ENCODE measurements at regions not wholly inside any gene's neighbourhood (a gene's known extent, or its start where the extent isn't known, plus 50 kb on each side); places are given as distances from the start of the nearest gene placed in this dataset.

DNA sequence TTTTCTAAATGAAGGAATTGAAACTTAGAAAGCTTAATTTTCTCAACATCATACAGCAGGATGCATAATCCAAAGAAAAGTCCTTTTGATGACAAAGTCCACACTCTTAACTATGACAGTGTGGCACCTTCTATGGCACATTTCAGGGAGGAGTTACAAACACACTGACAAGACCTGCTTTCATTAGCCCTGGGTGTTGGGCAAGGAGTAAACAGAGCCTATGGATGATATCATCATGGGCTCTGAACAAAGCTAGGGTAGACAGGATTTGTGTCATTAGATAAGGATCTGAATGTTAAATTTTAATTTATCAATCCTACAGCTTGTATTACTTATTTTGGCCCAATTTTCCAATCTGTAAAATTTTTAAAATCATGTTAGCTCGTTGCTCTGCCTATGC, 62.6 kb upstream of the DENND1B start:
- Histone ChIP-seq H3K9ac (replicated peaks in 1 of 4; ENCODE audit: extremely low read depth in 1 of 4, low read depth in 3 of 4, low read length in 3 of 4) (no peak overlapping the region), H3K23me2 (ENCODE audit: low read depth, low read length) (no peaks in the 10 kb centered on the region), H3K14ac (ENCODE audit: insufficient read length) (no peak overlapping the region), H3K9me3 (ENCODE audit: insufficient read depth in 2 of 2, low read depth in 1 of 2, low read length in 1 of 2) (no peaks in the 10 kb centered on the region), H4K20me1 (replicated peaks in 1 of 2; ENCODE audit: control insufficient read depth in 1 of 2, insufficient read depth in 2 of 2, low read length in 2 of 2) (no peaks in the 10 kb centered on the region), H4K8ac (ENCODE audit: extremely low read depth, insufficient read depth, low read length) (no peak overlapping the region), H2AK5ac (ENCODE audit: low read depth, low read length) (no peak overlapping the region), H3K4me2 (ENCODE audit: insufficient read depth in 1 of 2, low read depth in 2 of 2, low read length in 2 of 2) (no peak overlapping the region), H3K4me3 (ENCODE audit: extremely low read depth in 1 of 4, insufficient read depth in 2 of 4, low read depth in 3 of 4, low read length in 4 of 4) (no peak overlapping the region), H4K91ac (replicated peaks; ENCODE audit: insufficient read length, low read length) (no peak overlapping the region), H3K23ac (ENCODE audit: insufficient read length) (no peak overlapping the region), H3K79me1 (ENCODE audit: low read depth, low read length) (no peaks in the 10 kb centered on the region), H2BK12ac (ENCODE audit: low read depth, low read length) (no peak overlapping the region), H3K27ac (ENCODE audit: low read depth, low read length) (no peak overlapping the region), H3K4ac (replicated peaks; ENCODE audit: insufficient read length, low read depth, low read length) (no peak overlapping the region), H2BK20ac (ENCODE audit: low read length) (no peak overlapping the region), H3K18ac (ENCODE audit: extremely low read depth, low read length) (no peak overlapping the region), H3K4me1 (replicated peaks in 1 of 4; ENCODE audit: control insufficient read depth in 3 of 4, insufficient read depth in 4 of 4, low read length in 3 of 4) (no peaks in the 10 kb centered on the region), H3K79me2 (ENCODE audit: control insufficient read depth in 1 of 2, insufficient read depth in 2 of 2, low read length in 2 of 2) (no peaks in the 10 kb centered on the region), H3K56ac (replicated peaks; ENCODE audit: insufficient read length, low read depth, low read length) (no peak overlapping the region), H3K36me3 (ENCODE audit: control insufficient read depth in 2 of 4, insufficient read depth in 4 of 4, low read length in 3 of 4) (no peaks in the 10 kb centered on the region), H2BK5ac (ENCODE audit: low read depth, low read length) (no peak overlapping the region), H4K5ac (ENCODE audit: insufficient read length, low read depth, low read length) (no peak overlapping the region), H2BK15ac (ENCODE audit: low read length) (no peak overlapping the region), H2AFZ (ENCODE audit: low read length) (no peak overlapping the region), H2BK120ac (replicated peaks; ENCODE audit: low read depth, low read length) (no peak overlapping the region), H3K27me3 (replicated peaks in 1 of 4; ENCODE audit: control insufficient read depth in 3 of 4, extremely low read depth in 1 of 4, insufficient read depth in 3 of 4, low read length in 3 of 4) (no peaks in the 10 kb centered on the region)
- WGBS, 2 experiments (ENCODE audit: extremely low coverage in 1 of 2, insufficient coverage in 1 of 2, insufficient read length in 1 of 2, insufficient replicate concordance in 2 of 2, low coverage in 1 of 2, low lambda C conversion rate in 2 of 2, missing lambda C conversion rate in 1 of 2), result 67% methylated on average over 1 of the region's 1 CpG; no CpG with 5 or more reads in 1 of the 2 experiments
- ChIA-PET CTCF (ENCODE audit: partially characterized antibody) (interaction anchor here (0.6 to 0.9 kb wide), 2 partner anchors 35 to 220 kb away, joined by 3 read pairs; no protein-coding TSS in a partner anchor), POLR2A (ENCODE audit: partially characterized antibody) (no interaction called here)
- FAIRE-seq (no peak), DNase-seq (ENCODE audit: low read depth in 1 of 2, low spot score in 2 of 2) (no peak)
- TF ChIP-seq, protein P1, sequence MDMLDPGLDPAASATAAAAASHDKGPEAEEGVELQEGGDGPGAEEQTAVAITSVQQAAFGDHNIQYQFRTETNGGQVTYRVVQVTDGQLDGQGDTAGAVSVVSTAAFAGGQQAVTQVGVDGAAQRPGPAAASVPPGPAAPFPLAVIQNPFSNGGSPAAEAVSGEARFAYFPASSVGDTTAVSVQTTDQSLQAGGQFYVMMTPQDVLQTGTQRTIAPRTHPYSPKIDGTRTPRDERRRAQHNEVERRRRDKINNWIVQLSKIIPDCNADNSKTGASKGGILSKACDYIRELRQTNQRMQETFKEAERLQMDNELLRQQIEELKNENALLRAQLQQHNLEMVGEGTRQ (IDR thresholded peaks at IDR 0.05; ENCODE audit: low read length), result no peak
- TF ChIP-seq SUZ12 (IDR thresholded peaks at IDR 0.05; ENCODE audit: low read length) (no peak), SP4 (IDR thresholded peaks at IDR 0.05; ENCODE audit: low read length) (no peak)

All from H1 (cell line).